ENCODE measurements at regions not wholly inside any gene's neighbourhood (a gene's known extent, or its start where the extent isn't known, plus 50 kb on each side); places are given as distances from the start of the nearest gene placed in this dataset.

GRCh38 chr2:120401275-120402066 lies 55.5 kb downstream of the INHBB start:
- in situ Hi-C loops (cut with HindIII; ENCODE audit: low pct_unique_long_range_greater_than_20kb, low sequenced_read_pairs), result no loop called here
- DNase-seq (ENCODE audit: low read depth in 1 of 2, low spot score in 1 of 2), result no peak

GRCh38 chr2:120402067-120402433 lies 56.1 kb downstream of the INHBB start:
- in situ Hi-C loops (cut with HindIII; ENCODE audit: low pct_unique_long_range_greater_than_20kb, low sequenced_read_pairs), result no loop called here
- no peak for DNase-seq (ENCODE audit: low read depth in 1 of 2, low spot score in 1 of 2)
- no peak for TF ChIP-seq JUND (IDR thresholded peaks at IDR 0.05; ENCODE audit: low read depth)

More at GRCh38 chr2:120401275-120402066, 55.5 kb downstream of the INHBB start:
- TF ChIP-seq JUND (IDR thresholded peaks at IDR 0.05; ENCODE audit: low read depth), result no peak

GRCh38 chr2:120402508-120402907 lies 56.6 kb downstream of the INHBB start:
- no peak for DNase-seq (ENCODE audit: low read depth in 1 of 2, low spot score in 1 of 2)
- TF ChIP-seq JUND (IDR thresholded peaks at IDR 0.05; ENCODE audit: low read depth), result no peak
- in situ Hi-C loops (cut with HindIII; ENCODE audit: low pct_unique_long_range_greater_than_20kb, low sequenced_read_pairs), result no loop called here

- in situ Hi-C loops (cut with HindIII; ENCODE audit: low pct_unique_long_range_greater_than_20kb, low sequenced_read_pairs), result no loop called here
- DNase-seq (ENCODE audit: low read depth in 1 of 2, low spot score in 1 of 2), result no peak
- TF ChIP-seq JUND (IDR thresholded peaks at IDR 0.05; ENCODE audit: low read depth), result no peak
Measured at GRCh38 chr2:120403261-120403660, 57.3 kb downstream of the INHBB start.

- in situ Hi-C loops (cut with HindIII; ENCODE audit: low pct_unique_long_range_greater_than_20kb, low sequenced_read_pairs), result no loop called here
- peak in 1 of 2 experiments; percentile 81 for DNase-seq (ENCODE audit: low read depth in 1 of 2, low spot score in 1 of 2)
- TF ChIP-seq JUND (IDR thresholded peaks at IDR 0.05; ENCODE audit: low read depth), result no peak
Measured at GRCh38 chr2:120403676-120404075, 57.7 kb downstream of the INHBB start.

GRCh38 chr2:120404274-120404673 lies 58.3 kb downstream of the INHBB start:
- no peak for DNase-seq (ENCODE audit: low read depth in 1 of 2, low spot score in 1 of 2)
- in situ Hi-C loops (cut with HindIII; ENCODE audit: low pct_unique_long_range_greater_than_20kb, low sequenced_read_pairs), result no loop called here
- no peak for TF ChIP-seq JUND (IDR thresholded peaks at IDR 0.05; ENCODE audit: low read depth)

GRCh38 chr2:120404941-120405758 lies 59.2 kb downstream of the INHBB start:
- no peak for DNase-seq (ENCODE audit: low read depth in 1 of 2, low spot score in 1 of 2)
- in situ Hi-C loops (cut with HindIII; ENCODE audit: low pct_unique_long_range_greater_than_20kb, low sequenced_read_pairs), result no loop called here
- no peak for TF ChIP-seq JUND (IDR thresholded peaks at IDR 0.05; ENCODE audit: low read depth)

- in situ Hi-C loops (cut with HindIII; ENCODE audit: low pct_unique_long_range_greater_than_20kb, low sequenced_read_pairs), result no loop called here
- no peak for DNase-seq (ENCODE audit: low read depth in 1 of 2, low spot score in 1 of 2)
- no peak for TF ChIP-seq JUND (IDR thresholded peaks at IDR 0.05; ENCODE audit: low read depth)
Measured at GRCh38 chr2:120405759-120406099, 59.8 kb downstream of the INHBB start.

GRCh38 chr2:120406566-120406965 lies 60.6 kb downstream of the INHBB start:
- in situ Hi-C loops (cut with HindIII; ENCODE audit: low pct_unique_long_range_greater_than_20kb, low sequenced_read_pairs), result no loop called here
- no peak for DNase-seq (ENCODE audit: low read depth in 1 of 2, low spot score in 1 of 2)
- TF ChIP-seq JUND (IDR thresholded peaks at IDR 0.05; ENCODE audit: low read depth), result no peak

- no peak for TF ChIP-seq JUND (IDR thresholded peaks at IDR 0.05; ENCODE audit: low read depth)
- in situ Hi-C loops (cut with HindIII; ENCODE audit: low pct_unique_long_range_greater_than_20kb, low sequenced_read_pairs), result no loop called here
- DNase-seq (ENCODE audit: low read depth in 1 of 2, low spot score in 1 of 2), result no peak
Measured at GRCh38 chr2:120410487-120410886, 64.6 kb downstream of the INHBB start.

GRCh38 chr2:120415060-120415459 lies 69.1 kb downstream of the INHBB start:
- in situ Hi-C loops (cut with HindIII; ENCODE audit: low pct_unique_long_range_greater_than_20kb, low sequenced_read_pairs), result no loop called here
- DNase-seq (ENCODE audit: low read depth in 1 of 2, low spot score in 1 of 2), result no peak
- TF ChIP-seq JUND (IDR thresholded peaks at IDR 0.05; ENCODE audit: low read depth), result no peak

- TF ChIP-seq JUND (IDR thresholded peaks at IDR 0.05; ENCODE audit: low read depth), result no peak
- in situ Hi-C loops (cut with HindIII; ENCODE audit: low pct_unique_long_range_greater_than_20kb, low sequenced_read_pairs), result no loop called here
- DNase-seq (ENCODE audit: low read depth in 1 of 2, low spot score in 1 of 2), result no peak
Measured at GRCh38 chr2:120415728-120416509, 70.0 kb downstream of the INHBB start.
